HepG2 (cell line): ENCODE measurements at regions not wholly inside any gene's neighbourhood (a gene's known extent, or its start where the extent isn't known, plus 50 kb on each side); places are given as distances from the start of the nearest gene placed in this dataset.

ENCODE experiments used
- ATAC-seq: fragments of 200-7000 bp; cut with Tn5 transposase; 3 replicates; pipeline ENCODE4 v1.9.1; 2020; ENCODE audit warnings: mild to moderate bottlenecking, moderate library complexity
- BruUV-seq: library from RNA; stranded (reverse); fragments of 400-500 nt; replicated peaks from 2 replicates; lab custom pipeline; 2021; lab: Mats Ljungman, UMichigan
- CTCF ChIA-PET: fragments of 300-600 bp; formaldehyde crosslinking; extraction: SDS; loops from one replicate; lab custom pipeline; 2021; ENCODE audit warnings: low total read pairs, inconsistent platforms, low intra/inter-chr PET ratio; lab: Yijun Ruan, JAX
- POLR2A ChIA-PET: fragments of 350-600 bp; sonication (Branson Sonifier 250); formaldehyde crosslinking; loops from one replicate; lab custom pipeline; 2020; ENCODE audit warnings: antibody characterized with exemption, inconsistent platforms; lab: Yijun Ruan, JAX
- DNase-seq: peaks from one replicate; pipeline ENCODE4 v3.0.0-alpha.2; 2015; ENCODE audit warnings: low spot score
- FAIRE-seq: peaks from 3 replicates; lab custom pipeline; 2011; peaks lifted over from hg19 to GRCh38; lab: Jason Lieb, UNC
- H2AFZ ChIP-seq: one replicate; pipeline ENCODE4 v1.6.1; 2011; ENCODE audit warnings: low read length, inconsistent platforms
- H3K27ac ChIP-seq: fragments of 300-600 bp; 3 replicates; pipeline ENCODE4 v1.8.0; 2011; ENCODE audit warnings: mixed run types, mild to moderate bottlenecking, mixed read lengths, low read length, inconsistent platforms; ENCODE audit not compliant: insufficient read depth; ENCODE audit errors: extremely low read length
- H3K27me3 ChIP-seq, 2 experiments: fragments of 200-600 bp in 1 of 2; 2 replicates in 1 of 2; 3 replicates in 1 of 2; pipeline versions ENCODE4 v1.6.0 to v1.8.0; 2011; ENCODE audit warnings: low read length in 2 of 2, mild to moderate bottlenecking in 2 of 2, moderate library complexity in 2 of 2, inconsistent platforms in 1 of 2; ENCODE audit not compliant: insufficient read depth in 2 of 2, control insufficient read depth in 1 of 2
- H3K36me3 ChIP-seq, 2 experiments: fragments of 200-600 bp in 1 of 2; replicated peaks in 1 of 2; 2 replicates in 1 of 2; 3 replicates in 1 of 2; pipeline versions ENCODE4 v1.5.1 to v1.8.0; 2011; ENCODE audit warnings: low read length in 2 of 2, inconsistent platforms in 1 of 2; ENCODE audit not compliant: insufficient read depth in 2 of 2, control insufficient read depth in 1 of 2
- H3K4me1 ChIP-seq: 2 replicates; pipeline ENCODE4 v1.5.1; 2012; ENCODE audit warnings: low read length, inconsistent platforms; ENCODE audit not compliant: insufficient read depth
- H3K4me2 ChIP-seq: 2 replicates; pipeline ENCODE4 v1.6.0; 2011; ENCODE audit warnings: low read depth, low read length, inconsistent platforms
- H3K4me3 ChIP-seq, 3 experiments: fragments of 200-600 bp in 1 of 3; sonication (generic), shearing (Covaris generic) in 1 of 3; replicated peaks in 1 of 3; 2 replicates each; pipeline ENCODE4 v1.5.1; 2011 to 2016; ENCODE audit warnings: low read length in 3 of 3, inconsistent platforms in 2 of 3, low read depth in 2 of 3, mild to moderate bottlenecking in 2 of 3, control low read depth in 1 of 3, mixed read lengths in 1 of 3; ENCODE audit not compliant: insufficient read depth in 1 of 3
- H3K79me2 ChIP-seq: one replicate; pipeline ENCODE4 v1.6.1; 2011; ENCODE audit warnings: low read length, inconsistent platforms; ENCODE audit not compliant: insufficient read depth
- H3K9ac ChIP-seq: 2 replicates; pipeline ENCODE4 v1.6.0; 2011; ENCODE audit warnings: mild to moderate bottlenecking, low read depth, low read length, inconsistent platforms; ENCODE audit not compliant: insufficient read depth
- H3K9me3 ChIP-seq: 2 replicates; pipeline ENCODE4 v1.5.1; 2012; ENCODE audit warnings: mild to moderate bottlenecking, low read length
- H4K20me1 ChIP-seq: 2 replicates; pipeline ENCODE4 v1.6.0; 2011; ENCODE audit warnings: inconsistent platforms, mild to moderate bottlenecking, low read length, moderate library complexity; ENCODE audit not compliant: insufficient read depth
- KDM1A ChIP-seq: IDR thresholded peaks from 2 replicates; pipeline ENCODE4 v1.6.1; 2016; ENCODE audit warnings: missing compliant biosample characterization
- RFX3 ChIP-seq: IDR thresholded peaks from 2 replicates; pipeline ENCODE4 v1.6.1; 2016; ENCODE audit warnings: missing biosample characterization, missing genetic modification reagents
- SNAPC2 ChIP-seq: sonication (generic); formaldehyde crosslinking; IDR thresholded peaks from 2 replicates; pipeline ENCODE4 v1.8.1; 2022; ENCODE audit warnings: mild to moderate bottlenecking, missing genetic modification reagents
- ZNF160 ChIP-seq: sonication (generic); formaldehyde crosslinking; IDR thresholded peaks from 2 replicates; pipeline ENCODE4 v1.8.0; 2022; ENCODE audit warnings: mild to moderate bottlenecking, inconsistent platforms, missing genetic modification reagents
- ZNF577 ChIP-seq: sonication (generic); formaldehyde crosslinking; IDR thresholded peaks from 2 replicates; pipeline ENCODE4 v1.4.0; 2020; ENCODE audit warnings: mild to moderate bottlenecking, low read depth, missing genetic modification reagents, borderline replicate concordance
- ZNF83 ChIP-seq: sonication (generic); formaldehyde crosslinking; IDR thresholded peaks from 2 replicates; pipeline ENCODE4 v1.4.0; 2020; ENCODE audit warnings: missing genetic modification reagents, mild to moderate bottlenecking, borderline replicate concordance
- WGBS: methylation state at CpG from one replicate; pipeline ENCODE4 v1.1.6; 2017; ENCODE audit warnings: low lambda C conversion rate; 5-methylcytosine and 5-hydroxymethylcytosine counted together
- in situ Hi-C: cut with HindIII; loops from 2 replicates; pipeline ENCODE4 v1.10.0; 2017; ENCODE audit warnings: low pct_unique_long_range_greater_than_20kb; ENCODE audit not compliant: extremely low pct_ligation_motif_present
- intact Hi-C: fragments of 100-400 bp; cut with micrococcal nuclease; formaldehyde crosslinking; loops from one replicate; pipeline ENCODE4 v1.10.0; 2022; ENCODE audit not compliant: unreplicated experiment
- TF ChIP-seq, protein P1 (sequence below): sonication (generic); formaldehyde crosslinking; conservative IDR thresholded peaks from 2 replicates; pipeline ENCODE4 v1.4.0; 2020; ENCODE audit warnings: mild to moderate bottlenecking, missing genetic modification reagents, moderate library complexity
- TF ChIP-seq, protein P2 (sequence below): sonication (generic); formaldehyde crosslinking; IDR thresholded peaks from 2 replicates; pipeline ENCODE4 v1.5.1; 2020; ENCODE audit warnings: missing genetic modification reagents, mild to moderate bottlenecking, borderline replicate concordance
- TF ChIP-seq, protein P3 (sequence below): sonication (generic); formaldehyde crosslinking; IDR thresholded peaks from 2 replicates; pipeline ENCODE4 v1.4.0; 2020; ENCODE audit warnings: missing genetic modification reagents
- TF ChIP-seq, protein P4 (sequence below): IDR thresholded peaks from 2 replicates; pipeline ENCODE4 v1.6.1; 2016; ENCODE audit warnings: mild to moderate bottlenecking, missing biosample characterization, missing genetic modification reagents
- TF ChIP-seq, protein P5 (sequence below): sonication (generic); formaldehyde crosslinking; IDR thresholded peaks from 2 replicates; pipeline ENCODE4 v1.4.0; 2020; ENCODE audit warnings: missing genetic modification reagents, borderline replicate concordance
- TF ChIP-seq, protein P6 (sequence below), 2 experiments: fragments of 450-650 bp in 1 of 2; sonication (generic) in 1 of 2; formaldehyde crosslinking; IDR thresholded peaks; 2 replicates each; pipeline versions ENCODE4 v1.5.0 to v1.8.0; 2020 to 2022; ENCODE audit warnings: mild to moderate bottlenecking in 1 of 2, missing genetic modification reagents in 1 of 2

DNA sequence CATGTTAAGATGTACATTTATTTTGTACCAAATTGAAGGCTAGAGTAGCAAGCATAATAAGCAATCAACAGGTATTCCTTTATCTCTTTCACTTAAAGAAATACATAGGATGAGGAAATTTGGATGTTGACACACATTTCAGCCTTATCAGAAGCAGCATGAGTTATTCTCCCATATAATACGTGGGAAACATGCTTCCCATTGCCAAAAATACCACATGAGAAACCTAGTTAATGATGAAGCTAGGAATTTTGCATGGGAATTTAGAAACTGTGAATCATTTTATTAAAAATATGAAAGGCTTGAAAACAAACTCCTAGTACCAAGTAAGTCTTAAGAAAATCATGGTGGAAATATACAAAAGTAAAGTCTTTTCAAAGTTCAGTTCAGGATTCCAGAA lies 751.8 kb downstream of the TSN start:
- Histone ChIP-seq H3K27ac (no peak overlapping the region), H3K4me2 (no peak overlapping the region), H3K9me3 (no peaks in the 10 kb centered on the region), H4K20me1 (no peaks in the 10 kb centered on the region), H3K27me3 (no peaks in the 10 kb centered on the region), H3K9ac (no peak overlapping the region), H3K36me3 (no peaks in the 10 kb centered on the region), H3K79me2 (no peaks in the 10 kb centered on the region), H3K4me1 (no peaks in the 10 kb centered on the region), H2AFZ (no peak overlapping the region), H3K4me3 (no peak overlapping the region)
- in situ Hi-C loops: no loop called here
- CTCF ChIA-PET: no interaction called here
- WGBS: 3% methylated on average over 1 of the region's 1 CpG
- ATAC-seq (no peak), DNase-seq (no peak), FAIRE-seq (no peak)
- TF ChIP-seq, protein P1, sequence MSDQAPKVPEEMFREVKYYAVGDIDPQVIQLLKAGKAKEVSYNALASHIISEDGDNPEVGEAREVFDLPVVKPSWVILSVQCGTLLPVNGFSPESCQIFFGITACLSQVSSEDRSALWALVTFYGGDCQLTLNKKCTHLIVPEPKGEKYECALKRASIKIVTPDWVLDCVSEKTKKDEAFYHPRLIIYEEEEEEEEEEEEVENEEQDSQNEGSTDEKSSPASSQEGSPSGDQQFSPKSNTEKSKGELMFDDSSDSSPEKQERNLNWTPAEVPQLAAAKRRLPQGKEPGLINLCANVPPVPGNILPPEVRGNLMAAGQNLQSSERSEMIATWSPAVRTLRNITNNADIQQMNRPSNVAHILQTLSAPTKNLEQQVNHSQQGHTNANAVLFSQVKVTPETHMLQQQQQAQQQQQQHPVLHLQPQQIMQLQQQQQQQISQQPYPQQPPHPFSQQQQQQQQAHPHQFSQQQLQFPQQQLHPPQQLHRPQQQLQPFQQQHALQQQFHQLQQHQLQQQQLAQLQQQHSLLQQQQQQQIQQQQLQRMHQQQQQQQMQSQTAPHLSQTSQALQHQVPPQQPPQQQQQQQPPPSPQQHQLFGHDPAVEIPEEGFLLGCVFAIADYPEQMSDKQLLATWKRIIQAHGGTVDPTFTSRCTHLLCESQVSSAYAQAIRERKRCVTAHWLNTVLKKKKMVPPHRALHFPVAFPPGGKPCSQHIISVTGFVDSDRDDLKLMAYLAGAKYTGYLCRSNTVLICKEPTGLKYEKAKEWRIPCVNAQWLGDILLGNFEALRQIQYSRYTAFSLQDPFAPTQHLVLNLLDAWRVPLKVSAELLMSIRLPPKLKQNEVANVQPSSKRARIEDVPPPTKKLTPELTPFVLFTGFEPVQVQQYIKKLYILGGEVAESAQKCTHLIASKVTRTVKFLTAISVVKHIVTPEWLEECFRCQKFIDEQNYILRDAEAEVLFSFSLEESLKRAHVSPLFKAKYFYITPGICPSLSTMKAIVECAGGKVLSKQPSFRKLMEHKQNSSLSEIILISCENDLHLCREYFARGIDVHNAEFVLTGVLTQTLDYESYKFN (CRISPR knock-in tag): no peak
- TF ChIP-seq SNAPC2 (CRISPR knock-in tag) (no peak), KDM1A (CRISPR knock-in tag) (no peak), RFX3 (CRISPR knock-in tag) (no peak), ZNF160 (CRISPR knock-in tag) (no peak), ZNF577 (CRISPR knock-in tag) (no peak), ZNF83 (CRISPR knock-in tag) (no peak)
- TF ChIP-seq, protein P2, sequence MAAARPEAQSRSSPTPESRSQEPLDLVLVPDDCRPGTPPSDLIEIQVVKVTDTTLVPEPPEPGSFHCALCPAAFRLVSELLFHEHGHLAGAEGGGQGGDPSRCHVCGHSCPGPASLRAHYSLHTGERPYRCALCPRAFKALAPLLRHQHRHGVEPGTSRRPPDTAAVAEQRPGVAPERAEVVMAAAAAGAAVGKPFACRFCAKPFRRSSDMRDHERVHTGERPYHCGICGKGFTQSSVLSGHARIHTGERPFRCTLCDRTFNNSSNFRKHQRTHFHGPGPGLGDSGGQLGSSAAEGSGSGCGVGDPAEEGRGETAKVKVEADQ (CRISPR knock-in tag): no peak
- TF ChIP-seq, protein P3, sequence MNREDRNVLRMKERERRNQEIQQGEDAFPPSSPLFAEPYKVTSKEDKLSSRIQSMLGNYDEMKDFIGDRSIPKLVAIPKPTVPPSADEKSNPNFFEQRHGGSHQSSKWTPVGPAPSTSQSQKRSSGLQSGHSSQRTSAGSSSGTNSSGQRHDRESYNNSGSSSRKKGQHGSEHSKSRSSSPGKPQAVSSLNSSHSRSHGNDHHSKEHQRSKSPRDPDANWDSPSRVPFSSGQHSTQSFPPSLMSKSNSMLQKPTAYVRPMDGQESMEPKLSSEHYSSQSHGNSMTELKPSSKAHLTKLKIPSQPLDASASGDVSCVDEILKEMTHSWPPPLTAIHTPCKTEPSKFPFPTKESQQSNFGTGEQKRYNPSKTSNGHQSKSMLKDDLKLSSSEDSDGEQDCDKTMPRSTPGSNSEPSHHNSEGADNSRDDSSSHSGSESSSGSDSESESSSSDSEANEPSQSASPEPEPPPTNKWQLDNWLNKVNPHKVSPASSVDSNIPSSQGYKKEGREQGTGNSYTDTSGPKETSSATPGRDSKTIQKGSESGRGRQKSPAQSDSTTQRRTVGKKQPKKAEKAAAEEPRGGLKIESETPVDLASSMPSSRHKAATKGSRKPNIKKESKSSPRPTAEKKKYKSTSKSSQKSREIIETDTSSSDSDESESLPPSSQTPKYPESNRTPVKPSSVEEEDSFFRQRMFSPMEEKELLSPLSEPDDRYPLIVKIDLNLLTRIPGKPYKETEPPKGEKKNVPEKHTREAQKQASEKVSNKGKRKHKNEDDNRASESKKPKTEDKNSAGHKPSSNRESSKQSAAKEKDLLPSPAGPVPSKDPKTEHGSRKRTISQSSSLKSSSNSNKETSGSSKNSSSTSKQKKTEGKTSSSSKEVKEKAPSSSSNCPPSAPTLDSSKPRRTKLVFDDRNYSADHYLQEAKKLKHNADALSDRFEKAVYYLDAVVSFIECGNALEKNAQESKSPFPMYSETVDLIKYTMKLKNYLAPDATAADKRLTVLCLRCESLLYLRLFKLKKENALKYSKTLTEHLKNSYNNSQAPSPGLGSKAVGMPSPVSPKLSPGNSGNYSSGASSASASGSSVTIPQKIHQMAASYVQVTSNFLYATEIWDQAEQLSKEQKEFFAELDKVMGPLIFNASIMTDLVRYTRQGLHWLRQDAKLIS: no peak
- TF ChIP-seq, protein P4, sequence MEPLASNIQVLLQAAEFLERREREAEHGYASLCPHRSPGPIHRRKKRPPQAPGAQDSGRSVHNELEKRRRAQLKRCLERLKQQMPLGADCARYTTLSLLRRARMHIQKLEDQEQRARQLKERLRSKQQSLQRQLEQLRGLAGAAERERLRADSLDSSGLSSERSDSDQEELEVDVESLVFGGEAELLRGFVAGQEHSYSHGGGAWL (CRISPR knock-in tag): no peak
- TF ChIP-seq, protein P5, sequence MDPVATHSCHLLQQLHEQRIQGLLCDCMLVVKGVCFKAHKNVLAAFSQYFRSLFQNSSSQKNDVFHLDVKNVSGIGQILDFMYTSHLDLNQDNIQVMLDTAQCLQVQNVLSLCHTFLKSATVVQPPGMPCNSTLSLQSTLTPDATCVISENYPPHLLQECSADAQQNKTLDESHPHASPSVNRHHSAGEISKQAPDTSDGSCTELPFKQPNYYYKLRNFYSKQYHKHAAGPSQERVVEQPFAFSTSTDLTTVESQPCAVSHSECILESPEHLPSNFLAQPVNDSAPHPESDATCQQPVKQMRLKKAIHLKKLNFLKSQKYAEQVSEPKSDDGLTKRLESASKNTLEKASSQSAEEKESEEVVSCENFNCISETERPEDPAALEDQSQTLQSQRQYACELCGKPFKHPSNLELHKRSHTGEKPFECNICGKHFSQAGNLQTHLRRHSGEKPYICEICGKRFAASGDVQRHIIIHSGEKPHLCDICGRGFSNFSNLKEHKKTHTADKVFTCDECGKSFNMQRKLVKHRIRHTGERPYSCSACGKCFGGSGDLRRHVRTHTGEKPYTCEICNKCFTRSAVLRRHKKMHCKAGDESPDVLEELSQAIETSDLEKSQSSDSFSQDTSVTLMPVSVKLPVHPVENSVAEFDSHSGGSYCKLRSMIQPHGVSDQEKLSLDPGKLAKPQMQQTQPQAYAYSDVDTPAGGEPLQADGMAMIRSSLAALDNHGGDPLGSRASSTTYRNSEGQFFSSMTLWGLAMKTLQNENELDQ: no peak
- TF ChIP-seq, protein P6, sequence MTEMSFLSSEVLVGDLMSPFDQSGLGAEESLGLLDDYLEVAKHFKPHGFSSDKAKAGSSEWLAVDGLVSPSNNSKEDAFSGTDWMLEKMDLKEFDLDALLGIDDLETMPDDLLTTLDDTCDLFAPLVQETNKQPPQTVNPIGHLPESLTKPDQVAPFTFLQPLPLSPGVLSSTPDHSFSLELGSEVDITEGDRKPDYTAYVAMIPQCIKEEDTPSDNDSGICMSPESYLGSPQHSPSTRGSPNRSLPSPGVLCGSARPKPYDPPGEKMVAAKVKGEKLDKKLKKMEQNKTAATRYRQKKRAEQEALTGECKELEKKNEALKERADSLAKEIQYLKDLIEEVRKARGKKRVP (CRISPR knock-in tag; IDR thresholded peaks at IDR 0.05): no peak
- POLR2A ChIA-PET: no interaction called here
- intact Hi-C loops: no loop called here
- no TSS peak for BruUV-seq
